GM12891 (cell line): ENCODE measurements at regions not wholly inside any gene's neighbourhood (a gene's known extent, or its start where the extent isn't known, plus 50 kb on each side); places are given as distances from the start of the nearest gene placed in this dataset.

Experiments used
- POLR2A ChIP-seq: IDR thresholded peaks from 2 replicates; pipeline ENCODE4 v1.6.1; 2011; ENCODE audit warnings: low read depth, low read length, control low read depth
- POLR2AphosphoS5 ChIP-seq: IDR thresholded peaks from 2 replicates; pipeline ENCODE4 v1.6.1; 2011; ENCODE audit warnings: low read depth, low read length, control low read depth
- TAF1 ChIP-seq: IDR thresholded peaks from 2 replicates; pipeline ENCODE4 v1.6.1; 2011; ENCODE audit warnings: low read depth, low read length, control low read depth

DNA sequence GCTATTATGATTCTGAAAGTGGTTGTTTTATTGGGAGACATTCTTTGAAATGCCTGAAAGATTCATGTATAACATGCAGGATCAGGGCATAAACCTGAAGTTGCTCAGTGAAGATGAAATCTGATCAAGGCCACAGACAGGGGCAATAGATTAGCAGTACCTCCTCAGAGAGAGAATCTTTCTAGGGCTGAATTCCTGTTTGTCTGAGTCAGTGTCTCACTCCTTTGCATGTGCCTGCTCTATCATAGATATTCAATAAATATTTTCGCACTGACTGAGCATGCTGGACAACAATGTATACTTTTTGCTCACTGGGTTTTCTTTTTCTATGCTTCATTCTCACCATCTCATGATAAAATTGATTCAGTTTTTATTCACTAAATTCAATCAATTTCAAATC, 49.8 kb upstream of the PFN2 start:
- no peak for TF ChIP-seq POLR2A
- no peak for TF ChIP-seq POLR2AphosphoS5
- TF ChIP-seq TAF1: no peak
